PFSK-1 (cell line): ENCODE measurements at regions not wholly inside any gene's neighbourhood (a gene's known extent, or its start where the extent isn't known, plus 50 kb on each side); places are given as distances from the start of the nearest gene placed in this dataset.

Experiments
- FOXP2 ChIP-seq: optimal IDR thresholded peaks from 2 replicates; pipeline ENCODE3; 2011; ENCODE audit warnings: borderline replicate concordance, control low read depth, inconsistent platforms; ENCODE audit not compliant: insufficient read depth; ENCODE audit errors: extremely low read length, extremely low read depth
- POLR2AphosphoS5 ChIP-seq: IDR thresholded peaks from 2 replicates; pipeline ENCODE4 v1.6.1; 2012; ENCODE audit warnings: low read depth, mild to moderate bottlenecking, control low read depth, low read length, moderate library complexity
- REST ChIP-seq, 2 experiments: IDR thresholded peaks; 2 replicates each; pipeline versions ENCODE4 v1.6.1 to v1.8.0; 2011 to 2012; ENCODE audit warnings: low read depth in 2 of 2, low read length in 2 of 2, control low read depth in 1 of 2, inconsistent platforms in 1 of 2, mild to moderate bottlenecking in 1 of 2, moderate library complexity in 1 of 2; ENCODE audit not compliant: insufficient read depth in 1 of 2
- SIN3A ChIP-seq: IDR thresholded peaks from 2 replicates; pipeline ENCODE4 v1.6.1; 2012; ENCODE audit warnings: mild to moderate bottlenecking, low read length, moderate library complexity, borderline replicate concordance; ENCODE audit not compliant: insufficient read depth
- TAF1 ChIP-seq: IDR thresholded peaks from 2 replicates; pipeline ENCODE4 v1.6.1; 2012; ENCODE audit warnings: low read length, control low read depth, borderline replicate concordance; ENCODE audit not compliant: insufficient read depth

GRCh38 chr4:122203407-122203806, 51.3 kb downstream of the BLTP1 start:
- TF ChIP-seq POLR2AphosphoS5 (no peak), REST (IDR thresholded peaks at IDR 0.05; ENCODE audit: insufficient read depth in 1 of 2, low read depth in 2 of 2, low read length in 2 of 2) (no peak), FOXP2 (no peak)

GRCh38 chr4:122205687-122206086, 53.6 kb downstream of the BLTP1 start:
- no peak for TF ChIP-seq POLR2AphosphoS5
- TF ChIP-seq TAF1, result no peak
- TF ChIP-seq SIN3A, result no peak
- no peak for TF ChIP-seq FOXP2
- TF ChIP-seq REST (IDR thresholded peaks at IDR 0.05; ENCODE audit: insufficient read depth in 1 of 2, low read depth in 2 of 2, low read length in 2 of 2), result no peak

GRCh38 chr4:122212880-122213279, 60.7 kb downstream of the BLTP1 start:
- TF ChIP-seq POLR2AphosphoS5 (no peak), TAF1 (no peak), REST (IDR thresholded peaks at IDR 0.05; ENCODE audit: insufficient read depth in 1 of 2, low read depth in 2 of 2, low read length in 2 of 2) (no peak), FOXP2 (no peak), SIN3A (no peak)

GRCh38 chr4:122218762-122219161, 66.6 kb downstream of the BLTP1 start:
- TF ChIP-seq TAF1, result no peak
- no peak for TF ChIP-seq FOXP2
- TF ChIP-seq SIN3A, result no peak
- no peak for TF ChIP-seq REST (IDR thresholded peaks at IDR 0.05; ENCODE audit: insufficient read depth in 1 of 2, low read depth in 2 of 2, low read length in 2 of 2)
- TF ChIP-seq POLR2AphosphoS5, result no peak

- TF ChIP-seq TAF1 (no peak), SIN3A (no peak), FOXP2 (no peak), REST (IDR thresholded peaks at IDR 0.05; ENCODE audit: insufficient read depth in 1 of 2, low read depth in 2 of 2, low read length in 2 of 2) (no peak), POLR2AphosphoS5 (no peak)
These were observed 67.2 kb downstream of the BLTP1 start for GRCh38 chr4:122219356-122219755.
